ENCODE measurements at regions not wholly inside any gene's neighbourhood (a gene's known extent, or its start where the extent isn't known, plus 50 kb on each side); places are given as distances from the start of the nearest gene placed in this dataset.
A peak's percentile ranks its signal among the peaks of the same experiment; 100 is the strongest.
"Not testable (repeated sequence)": the region's sequence is repeated elsewhere in the genome, so short reads cannot be mapped to it uniquely, and the experiment has no call there.

- no peak for DNase-seq
Measured at GRCh38 chr1:233435622-233436021, 108.1 kb downstream of the MAP3K21 start.

- DNase-seq = no peak
Measured at GRCh38 chr1:233439721-233440120, 112.2 kb downstream of the MAP3K21 start.

- peak; percentile 34 to 46 for DNase-seq
Measured at GRCh38 chr1:233440951-233441401, 113.5 kb downstream of the MAP3K21 start.

GRCh38 chr1:233442026-233442780, 114.7 kb downstream of the MAP3K21 start:
- DNase-seq = no peak

- DNase-seq = no peak
Measured at GRCh38 chr1:233443040-233443760, 115.7 kb downstream of the MAP3K21 start.

GRCh38 chr1:233444484-233444883, 117.0 kb downstream of the MAP3K21 start:
- DNase-seq = no peak

- no peak for DNase-seq
Measured at GRCh38 chr1:233445737-233446136, 118.2 kb downstream of the MAP3K21 start.

GRCh38 chr1:233446935-233447334, 119.4 kb downstream of the MAP3K21 start:
- DNase-seq = no peak

- DNase-seq = no peak
Measured at GRCh38 chr1:233448109-233448689, 120.7 kb downstream of the MAP3K21 start.

GRCh38 chr1:233452724-233453123, 125.2 kb downstream of the MAP3K21 start:
- no peak for DNase-seq

GRCh38 chr1:233453433-233454200, 126.1 kb downstream of the MAP3K21 start:
- no peak for DNase-seq

GRCh38 chr1:233459470-233459945, 132.0 kb downstream of the MAP3K21 start:
- no peak for DNase-seq

GRCh38 chr1:233459968-233460367, 132.4 kb downstream of the MAP3K21 start:
- DNase-seq = peak in 1 of 2 donors; percentile 4

GRCh38 chr1:233460692-233461091, 133.2 kb downstream of the MAP3K21 start:
- no peak for DNase-seq

- DNase-seq = no peak
Measured at GRCh38 chr1:233461847-233462246, 134.3 kb downstream of the MAP3K21 start.

GRCh38 chr1:233463333-233463732, 135.8 kb downstream of the MAP3K21 start:
- DNase-seq = no peak

GRCh38 chr1:233465745-233466343, 138.3 kb downstream of the MAP3K21 start:
- DNase-seq = no peak

- DNase-seq = no peak
Measured at GRCh38 chr1:233470741-233471499, 143.0 kb upstream of the KCNK1 start.

GRCh38 chr1:233471851-233472250, 142.1 kb upstream of the KCNK1 start:
- DNase-seq = not testable (repeated sequence)

- not testable (repeated sequence) for DNase-seq
Measured at GRCh38 chr1:233472796-233473195, 141.1 kb upstream of the KCNK1 start.
